AG04449 (cell line): ENCODE measurements at regions not wholly inside any gene's neighbourhood (a gene's known extent, or its start where the extent isn't known, plus 50 kb on each side); places are given as distances from the start of the nearest gene placed in this dataset.

Experiments
- CTCF ChIA-PET: fragments of 350-600 bp; formaldehyde crosslinking; extraction: SDS; loops from one replicate; lab custom pipeline; 2021; ENCODE audit warnings: antibody characterized with exemption; lab: Yijun Ruan, JAX
- POLR2A ChIA-PET: fragments of 400-600, 350-600 bp; formaldehyde crosslinking; extraction: SDS; loops from one replicate; lab custom pipeline; 2020; ENCODE audit warnings: antibody characterized with exemption, inconsistent platforms; lab: Yijun Ruan, JAX
- DNase-seq: peaks from one replicate; pipeline ENCODE4 v3.0.0-alpha.2; 2010; ENCODE audit warnings: low read depth, low spot score
- H3K4me3 ChIP-seq: 2 replicates; pipeline ENCODE4 v1.5.1; 2011; ENCODE audit warnings: low read depth, mild to moderate bottlenecking, control low read depth, low read length
- TF ChIP-seq, protein P1 (sequence below): IDR thresholded peaks from one replicate; pipeline ENCODE4 v1.5.1; 2011; ENCODE audit warnings: mild to moderate bottlenecking, moderate library complexity, low read length, control low read depth, inconsistent platforms; ENCODE audit not compliant: insufficient read depth; ENCODE audit errors: missing control alignments

DNA sequence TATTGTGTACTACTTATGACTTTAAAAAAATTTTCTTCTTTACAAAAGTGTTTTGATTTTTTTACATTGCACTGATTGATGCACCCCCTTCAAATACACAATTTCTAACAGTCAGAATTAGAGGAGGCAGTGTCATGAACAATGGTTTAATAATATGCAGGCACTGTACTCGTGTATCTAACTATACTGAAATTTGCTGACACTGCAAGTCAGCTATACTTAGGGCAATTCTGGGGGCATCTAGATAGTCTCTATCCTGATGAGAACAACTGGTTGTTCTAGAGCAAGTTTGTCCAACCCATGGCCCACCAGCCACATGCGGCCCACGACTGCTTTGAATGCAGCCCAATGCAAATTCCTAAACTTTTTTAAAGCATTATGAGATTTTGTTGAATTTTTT is 375.6 kb downstream of the BCKDHB start:
- TF ChIP-seq, protein P1, sequence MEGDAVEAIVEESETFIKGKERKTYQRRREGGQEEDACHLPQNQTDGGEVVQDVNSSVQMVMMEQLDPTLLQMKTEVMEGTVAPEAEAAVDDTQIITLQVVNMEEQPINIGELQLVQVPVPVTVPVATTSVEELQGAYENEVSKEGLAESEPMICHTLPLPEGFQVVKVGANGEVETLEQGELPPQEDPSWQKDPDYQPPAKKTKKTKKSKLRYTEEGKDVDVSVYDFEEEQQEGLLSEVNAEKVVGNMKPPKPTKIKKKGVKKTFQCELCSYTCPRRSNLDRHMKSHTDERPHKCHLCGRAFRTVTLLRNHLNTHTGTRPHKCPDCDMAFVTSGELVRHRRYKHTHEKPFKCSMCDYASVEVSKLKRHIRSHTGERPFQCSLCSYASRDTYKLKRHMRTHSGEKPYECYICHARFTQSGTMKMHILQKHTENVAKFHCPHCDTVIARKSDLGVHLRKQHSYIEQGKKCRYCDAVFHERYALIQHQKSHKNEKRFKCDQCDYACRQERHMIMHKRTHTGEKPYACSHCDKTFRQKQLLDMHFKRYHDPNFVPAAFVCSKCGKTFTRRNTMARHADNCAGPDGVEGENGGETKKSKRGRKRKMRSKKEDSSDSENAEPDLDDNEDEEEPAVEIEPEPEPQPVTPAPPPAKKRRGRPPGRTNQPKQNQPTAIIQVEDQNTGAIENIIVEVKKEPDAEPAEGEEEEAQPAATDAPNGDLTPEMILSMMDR: no peak
- no peak for DNase-seq
- ChIA-PET CTCF (no interaction called here), POLR2A (no interaction called here)
- H3K4me3 ChIP-seq: no peak overlapping the region

DNA sequence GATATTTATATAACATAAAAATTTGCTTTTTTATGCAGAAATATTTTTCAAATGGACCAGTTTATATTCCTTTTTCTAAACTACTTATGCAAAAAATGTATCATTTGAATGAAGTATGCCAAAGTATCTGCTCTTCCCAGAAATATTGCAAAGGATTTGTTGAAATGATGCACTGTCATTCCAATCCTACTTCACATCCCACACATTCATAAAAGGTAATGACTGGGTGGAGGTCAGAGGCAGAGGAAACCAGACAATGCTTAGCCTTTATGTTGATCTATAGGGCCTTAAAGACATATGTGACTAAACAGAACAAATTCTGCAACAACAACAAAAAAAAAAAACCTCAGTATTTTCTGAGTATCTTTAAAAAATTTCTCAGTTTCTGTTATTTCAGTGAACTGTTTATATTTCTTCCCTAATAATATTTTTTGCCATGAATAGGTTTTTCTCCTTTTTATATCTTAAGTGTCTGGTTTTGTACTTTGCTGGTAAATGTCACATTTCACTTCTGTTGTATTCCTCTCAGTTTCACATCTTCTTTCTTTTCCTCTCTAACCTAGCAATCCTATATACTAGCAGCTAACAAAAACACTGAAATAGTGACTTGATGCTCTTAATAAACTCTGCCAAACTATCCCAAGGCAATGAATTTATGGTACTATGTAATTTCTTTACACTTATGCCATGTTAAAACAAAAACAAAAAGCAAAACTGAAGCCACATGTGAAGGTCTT is 374.1 kb downstream of the BCKDHB start:
- POLR2A ChIA-PET: no interaction called here
- no peak for DNase-seq
- H3K4me3 ChIP-seq: no peak overlapping the region
- CTCF ChIA-PET: interaction anchor here (1.1 kb wide), 1 partner anchor 41 kb away, joined by 3 read pairs; no protein-coding TSS in a partner anchor
- TF ChIP-seq, protein P1: no peak

DNA sequence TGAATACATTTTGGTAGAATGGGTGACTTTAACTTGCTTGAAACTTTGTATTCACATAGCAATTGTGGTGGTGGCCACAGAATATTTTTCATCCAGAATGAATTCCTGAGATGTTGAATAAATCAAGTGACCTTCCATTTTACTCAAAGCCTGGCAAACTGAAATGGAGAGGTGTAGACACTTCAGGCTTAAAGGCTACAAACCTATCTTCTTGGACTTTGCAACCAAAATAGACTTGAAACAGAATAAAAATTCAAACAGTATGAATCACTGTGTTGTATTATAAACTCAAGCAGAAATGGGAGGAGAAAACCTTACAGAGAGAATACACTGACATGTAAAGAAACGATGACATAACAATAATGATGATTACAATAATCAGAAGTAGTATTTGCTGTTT is 371.6 kb downstream of the BCKDHB start:
- CTCF ChIA-PET: interaction anchor here (1.0 to 1.1 kb wide), 2 partner anchors 12 to 264 kb away, joined by 3 to 4 read pairs; no protein-coding TSS in a partner anchor
- no peak overlapping the region for H3K4me3 ChIP-seq
- TF ChIP-seq, protein P1: no peak
- no peak for DNase-seq
- POLR2A ChIA-PET: no interaction called here

DNA sequence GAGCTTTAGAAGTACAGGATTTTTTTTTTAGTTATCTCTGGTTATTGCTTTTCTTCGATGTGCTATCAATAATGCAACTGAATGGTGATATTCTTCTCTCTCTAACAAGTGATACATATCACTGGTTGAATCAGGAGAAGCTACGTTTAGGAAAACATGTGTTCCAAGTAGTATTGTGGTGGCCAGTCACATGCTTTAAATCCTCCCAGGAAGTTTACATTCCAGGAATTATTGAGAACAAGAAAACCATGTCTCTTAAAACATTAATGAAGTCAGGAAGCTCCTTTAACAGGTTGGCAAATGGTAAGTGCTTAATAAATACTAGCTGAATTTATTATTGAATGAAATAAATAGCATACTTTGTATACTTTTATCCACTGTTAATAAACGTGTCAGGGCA is 371.1 kb downstream of the BCKDHB start:
- ChIA-PET POLR2A (no interaction called here), CTCF (interaction anchor here (1.0 to 1.1 kb wide), 2 partner anchors 11 to 264 kb away, joined by 3 to 4 read pairs; no protein-coding TSS in a partner anchor)
- H3K4me3 ChIP-seq: no peak overlapping the region
- DNase-seq: no peak
- TF ChIP-seq, protein P1: no peak

DNA sequence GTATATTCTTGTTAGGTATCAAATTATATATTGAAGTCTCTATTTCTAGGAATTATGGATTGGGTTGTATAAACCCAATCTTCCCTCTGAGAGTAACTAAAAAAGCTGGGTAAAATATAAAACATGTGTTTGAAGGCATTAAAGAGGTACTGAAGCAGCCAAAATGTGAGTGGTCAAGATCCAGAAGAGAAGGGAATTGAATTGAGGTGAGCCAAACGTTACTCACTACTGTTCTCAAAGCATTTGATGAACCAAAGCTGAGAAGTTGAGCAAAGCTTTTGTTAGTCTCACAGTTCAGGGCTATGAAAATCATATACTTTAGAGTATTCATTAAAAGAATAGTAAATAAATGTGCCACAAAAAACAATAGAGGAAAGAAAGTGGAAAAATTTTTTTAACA is 365.8 kb downstream of the BCKDHB start:
- DNase-seq: no peak
- H3K4me3 ChIP-seq: no peak overlapping the region
- ChIA-PET POLR2A (no interaction called here), CTCF (no interaction called here)
- TF ChIP-seq, protein P1: no peak

DNA sequence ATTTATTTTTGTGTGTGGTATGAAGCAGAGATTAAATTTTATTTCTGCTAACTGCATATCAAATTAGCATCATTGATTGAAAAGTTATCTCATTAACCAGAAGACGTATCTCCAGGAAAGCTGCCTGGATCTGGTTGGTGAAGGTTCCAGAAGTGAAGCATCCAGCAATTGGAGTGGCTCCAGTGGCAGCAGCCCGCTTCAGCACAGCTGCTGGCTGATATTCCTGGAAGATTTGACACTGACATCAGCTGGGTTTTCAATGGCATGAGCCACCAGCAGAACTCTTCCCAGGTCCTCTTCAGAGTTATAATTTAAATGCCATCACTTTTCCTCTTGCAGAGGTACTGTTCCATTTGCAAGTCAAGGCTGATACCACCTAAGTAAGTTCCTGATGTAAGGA is 363.5 kb downstream of the BCKDHB start:
- TF ChIP-seq, protein P1: no peak
- CTCF ChIA-PET: interaction anchor here (0.6 kb wide), 1 partner anchor 714 kb away, joined by 3 read pairs; no protein-coding TSS in a partner anchor
- H3K4me3 ChIP-seq: no peak overlapping the region
- POLR2A ChIA-PET: no interaction called here
- no peak for DNase-seq
